ENCODE measurements at regions not wholly inside any gene's neighbourhood (a gene's known extent, or its start where the extent isn't known, plus 50 kb on each side); places are given as distances from the start of the nearest gene placed in this dataset.

DNA sequence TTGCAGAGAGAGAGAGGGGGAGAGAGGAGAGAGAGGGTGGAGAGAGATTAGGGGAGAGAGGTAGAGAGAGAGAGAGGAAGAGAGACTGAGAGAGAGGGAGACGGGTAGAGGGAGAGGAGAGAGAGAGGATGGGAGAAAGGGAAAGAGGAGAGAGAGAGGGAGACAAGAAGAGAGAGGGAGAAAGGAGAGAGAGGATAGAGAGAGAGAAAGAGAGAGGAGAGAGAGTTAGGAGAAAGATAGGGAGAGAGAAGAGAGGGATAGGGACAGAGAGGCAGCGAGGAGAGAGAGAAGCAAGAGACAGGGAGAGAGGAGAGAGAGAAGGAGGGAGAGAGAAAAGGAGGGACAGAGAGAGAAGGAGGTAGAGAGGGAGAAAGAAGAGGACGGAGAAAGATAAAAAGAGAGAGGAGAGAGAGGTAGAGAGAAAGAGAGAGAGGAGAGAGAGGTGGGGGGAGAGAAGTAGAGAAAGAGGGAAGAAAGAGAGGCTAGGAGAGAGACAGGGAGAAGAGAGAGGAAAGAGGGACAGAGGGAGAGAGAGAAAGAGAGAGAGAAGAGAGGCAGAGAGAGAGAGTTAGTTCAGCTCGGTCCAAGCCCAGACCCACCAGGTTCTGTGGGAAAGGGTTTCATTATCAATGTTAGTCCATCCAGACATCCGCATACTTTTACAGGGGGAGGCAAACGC, 399.3 kb downstream of the ZSWIM6 start:
- Histone ChIP-seq H3K27ac (no peak overlapping the region), H3K9me3 (no peaks in the 10 kb centered on the region), H3K4me1 (ENCODE audit: control insufficient read depth in 1 of 2, insufficient read depth in 1 of 2, low read depth in 1 of 2, low read length in 1 of 2) (no peaks in the 10 kb centered on the region), H3K36me3 (no peaks in the 10 kb centered on the region), H3K4me3 (ENCODE audit: low read depth in 1 of 2, low read length in 1 of 2) (no peak overlapping the region), H3K27me3 (peaks cover 18% of the 10 kb centered on the region)
- TF ChIP-seq, protein P1, sequence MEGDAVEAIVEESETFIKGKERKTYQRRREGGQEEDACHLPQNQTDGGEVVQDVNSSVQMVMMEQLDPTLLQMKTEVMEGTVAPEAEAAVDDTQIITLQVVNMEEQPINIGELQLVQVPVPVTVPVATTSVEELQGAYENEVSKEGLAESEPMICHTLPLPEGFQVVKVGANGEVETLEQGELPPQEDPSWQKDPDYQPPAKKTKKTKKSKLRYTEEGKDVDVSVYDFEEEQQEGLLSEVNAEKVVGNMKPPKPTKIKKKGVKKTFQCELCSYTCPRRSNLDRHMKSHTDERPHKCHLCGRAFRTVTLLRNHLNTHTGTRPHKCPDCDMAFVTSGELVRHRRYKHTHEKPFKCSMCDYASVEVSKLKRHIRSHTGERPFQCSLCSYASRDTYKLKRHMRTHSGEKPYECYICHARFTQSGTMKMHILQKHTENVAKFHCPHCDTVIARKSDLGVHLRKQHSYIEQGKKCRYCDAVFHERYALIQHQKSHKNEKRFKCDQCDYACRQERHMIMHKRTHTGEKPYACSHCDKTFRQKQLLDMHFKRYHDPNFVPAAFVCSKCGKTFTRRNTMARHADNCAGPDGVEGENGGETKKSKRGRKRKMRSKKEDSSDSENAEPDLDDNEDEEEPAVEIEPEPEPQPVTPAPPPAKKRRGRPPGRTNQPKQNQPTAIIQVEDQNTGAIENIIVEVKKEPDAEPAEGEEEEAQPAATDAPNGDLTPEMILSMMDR (IDR thresholded peaks at IDR 0.05): no peak

DNA sequence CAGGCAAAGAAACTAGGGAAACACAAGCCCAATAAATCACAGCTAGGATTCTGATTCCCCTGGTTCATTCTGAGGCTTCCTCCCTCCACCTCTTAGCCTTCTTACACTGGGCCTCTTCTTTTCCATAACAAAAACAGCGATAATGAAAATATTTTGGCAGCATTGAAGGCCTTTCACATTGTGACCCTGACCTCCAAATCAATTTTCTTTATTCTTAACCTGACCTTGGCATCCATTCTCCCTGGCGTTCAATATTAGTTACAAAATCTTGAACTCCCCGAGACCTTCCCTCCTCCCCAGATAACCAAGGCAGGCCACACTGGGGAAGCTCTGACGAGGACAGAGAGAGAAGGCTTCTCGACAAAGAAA, 399.9 kb downstream of the ZSWIM6 start:
- no peaks in the 10 kb centered on the region for H3K36me3 ChIP-seq
- H3K27ac ChIP-seq: no peak overlapping the region
- H3K9me3 ChIP-seq: no peaks in the 10 kb centered on the region
- no peaks in the 10 kb centered on the region for H3K4me1 ChIP-seq (ENCODE audit: control insufficient read depth in 1 of 2, insufficient read depth in 1 of 2, low read depth in 1 of 2, low read length in 1 of 2)
- no peak overlapping the region for H3K4me3 ChIP-seq (ENCODE audit: low read depth in 1 of 2, low read length in 1 of 2)
- TF ChIP-seq, protein P1 (IDR thresholded peaks at IDR 0.05): no peak
- peaks cover 18% of the 10 kb centered on the region for H3K27me3 ChIP-seq

DNA sequence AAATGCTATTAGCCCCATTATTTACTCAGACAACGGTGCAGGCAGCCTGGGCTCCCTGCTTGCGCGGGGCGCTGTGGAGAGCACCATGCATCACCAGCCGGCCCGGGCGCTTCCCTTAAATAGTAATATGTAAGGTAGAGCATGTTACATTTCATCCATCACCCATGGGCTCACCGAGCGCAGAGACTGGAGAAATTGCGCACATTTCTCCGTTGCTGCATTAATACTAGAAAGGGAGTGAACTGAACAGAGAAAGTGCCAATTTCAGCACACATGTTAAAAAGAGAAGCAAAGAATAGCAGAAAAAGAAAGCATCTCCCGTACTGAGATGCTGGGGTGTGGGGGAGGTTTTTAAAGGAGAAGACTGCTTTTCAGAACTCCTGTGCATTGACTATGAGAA, 400.3 kb downstream of the ZSWIM6 start:
- H3K27me3 ChIP-seq: peaks cover 18% of the 10 kb centered on the region
- H3K36me3 ChIP-seq: no peaks in the 10 kb centered on the region
- TF ChIP-seq, protein P1 (IDR thresholded peaks at IDR 0.05): no peak
- no peaks in the 10 kb centered on the region for H3K4me1 ChIP-seq (ENCODE audit: control insufficient read depth in 1 of 2, insufficient read depth in 1 of 2, low read depth in 1 of 2, low read length in 1 of 2)
- no peak overlapping the region for H3K4me3 ChIP-seq (ENCODE audit: low read depth in 1 of 2, low read length in 1 of 2)
- no peak overlapping the region for H3K27ac ChIP-seq
- H3K9me3 ChIP-seq: no peaks in the 10 kb centered on the region

DNA sequence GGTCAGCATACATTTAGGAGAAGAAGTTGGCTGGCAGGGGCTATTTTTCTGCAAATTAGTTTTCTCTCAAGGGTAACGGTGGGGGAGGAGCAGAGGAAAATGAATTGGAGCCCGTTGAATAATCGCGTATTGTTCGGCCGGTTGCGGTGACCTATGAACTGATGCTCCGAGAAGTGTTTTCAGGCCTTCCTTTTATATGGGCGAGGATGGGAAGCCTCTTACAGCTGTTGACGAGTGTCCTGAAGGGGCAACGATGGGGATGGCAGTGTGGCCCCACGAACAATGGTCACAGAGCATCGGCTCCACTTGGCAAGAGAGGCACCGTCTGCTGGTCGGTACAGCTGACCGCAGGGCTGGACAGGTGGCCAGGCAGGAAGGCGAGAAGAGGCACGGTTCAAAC, 400.7 kb downstream of the ZSWIM6 start:
- no peak overlapping the region for H3K4me3 ChIP-seq (ENCODE audit: low read depth in 1 of 2, low read length in 1 of 2)
- peaks cover 18% of the 10 kb centered on the region for H3K27me3 ChIP-seq
- no peak overlapping the region for H3K27ac ChIP-seq
- H3K36me3 ChIP-seq: no peaks in the 10 kb centered on the region
- no peaks in the 10 kb centered on the region for H3K4me1 ChIP-seq (ENCODE audit: control insufficient read depth in 1 of 2, insufficient read depth in 1 of 2, low read depth in 1 of 2, low read length in 1 of 2)
- no peaks in the 10 kb centered on the region for H3K9me3 ChIP-seq
- TF ChIP-seq, protein P1 (IDR thresholded peaks at IDR 0.05): no peak

DNA sequence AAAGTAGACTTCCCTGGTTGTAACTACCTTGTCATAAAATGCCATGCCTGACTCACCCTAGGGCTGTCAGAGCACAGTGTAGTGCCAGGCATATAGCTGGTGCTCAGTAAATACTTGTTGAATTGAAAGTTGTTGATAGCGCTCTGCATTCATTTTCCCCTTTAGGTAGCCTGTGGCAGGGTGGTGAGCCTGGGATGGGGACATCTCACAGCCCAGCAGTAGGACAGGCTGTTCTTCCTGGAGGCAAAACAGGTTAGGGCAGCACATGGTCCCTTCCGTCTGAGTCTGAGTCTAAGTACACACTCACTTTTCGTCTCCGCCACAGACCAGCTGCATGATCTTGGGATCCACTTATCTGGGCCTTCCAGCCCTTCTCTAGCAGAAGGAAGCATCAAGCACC, 401.9 kb downstream of the ZSWIM6 start:
- Histone ChIP-seq H3K36me3 (no peaks in the 10 kb centered on the region), H3K9me3 (no peaks in the 10 kb centered on the region), H3K4me3 (ENCODE audit: low read depth in 1 of 2, low read length in 1 of 2) (no peak overlapping the region), H3K27me3 (peaks cover 18% of the 10 kb centered on the region), H3K27ac (no peak overlapping the region), H3K4me1 (ENCODE audit: control insufficient read depth in 1 of 2, insufficient read depth in 1 of 2, low read depth in 1 of 2, low read length in 1 of 2) (no peaks in the 10 kb centered on the region)
- TF ChIP-seq, protein P1 (IDR thresholded peaks at IDR 0.05): no peak

All from neutrophil (primary cell).